ENCODE measurements at regions not wholly inside any gene's neighbourhood (a gene's known extent, or its start where the extent isn't known, plus 50 kb on each side); places are given as distances from the start of the nearest gene placed in this dataset.

- no peaks in the 10 kb centered on the region for H3K36me3 ChIP-seq (replicated peaks)
- in situ Hi-C loops (cut with HindIII; ENCODE audit: low pct_ligation_motif_present, low sequenced_read_pairs), result no loop called here
- H3K4me3 ChIP-seq (ENCODE audit: low read depth, low read length), result no peak overlapping the region
- DNase-seq, result no peak
- no peak for TF ChIP-seq CTCF (IDR thresholded peaks at IDR 0.05; ENCODE audit: low read depth, low read length, missing control alignments)
- no peak overlapping the region for H3K27ac ChIP-seq
- H3K27me3 ChIP-seq (replicated peaks), result no peaks in the 10 kb centered on the region
Observed at GRCh38 chr5:155485386-155485785, 471.8 kb downstream of the KIF4B start.

- DNase-seq, result no peak
- TF ChIP-seq CTCF (IDR thresholded peaks at IDR 0.05; ENCODE audit: low read depth, low read length, missing control alignments), result no peak
- Histone ChIP-seq H3K27ac (no peak overlapping the region), H3K4me3 (ENCODE audit: low read depth, low read length) (no peak overlapping the region), H3K36me3 (replicated peaks) (no peaks in the 10 kb centered on the region), H3K27me3 (replicated peaks) (no peaks in the 10 kb centered on the region)
- in situ Hi-C loops (cut with HindIII; ENCODE audit: low pct_ligation_motif_present, low sequenced_read_pairs), result no loop called here
Observed at GRCh38 chr5:155489949-155490348, 476.4 kb downstream of the KIF4B start.

- no peak for DNase-seq
- Histone ChIP-seq H3K36me3 (replicated peaks) (no peaks in the 10 kb centered on the region), H3K4me3 (ENCODE audit: low read depth, low read length) (no peak overlapping the region), H3K27ac (no peak overlapping the region), H3K27me3 (replicated peaks) (no peaks in the 10 kb centered on the region)
- in situ Hi-C loops (cut with HindIII; ENCODE audit: low pct_ligation_motif_present, low sequenced_read_pairs), result no loop called here
- TF ChIP-seq CTCF (IDR thresholded peaks at IDR 0.05; ENCODE audit: low read depth, low read length, missing control alignments), result no peak
Observed at GRCh38 chr5:155492191-155492590, 478.6 kb downstream of the KIF4B start.

- DNase-seq, result no peak
- TF ChIP-seq CTCF (IDR thresholded peaks at IDR 0.05; ENCODE audit: low read depth, low read length, missing control alignments), result no peak
- no peaks in the 10 kb centered on the region for H3K27me3 ChIP-seq (replicated peaks)
- H3K4me3 ChIP-seq (ENCODE audit: low read depth, low read length), result no peak overlapping the region
- no peaks in the 10 kb centered on the region for H3K36me3 ChIP-seq (replicated peaks)
- in situ Hi-C loops (cut with HindIII; ENCODE audit: low pct_ligation_motif_present, low sequenced_read_pairs), result no loop called here
- H3K27ac ChIP-seq, result no peak overlapping the region
Observed at GRCh38 chr5:155504606-155505005, 491.1 kb downstream of the KIF4B start.

DNA sequence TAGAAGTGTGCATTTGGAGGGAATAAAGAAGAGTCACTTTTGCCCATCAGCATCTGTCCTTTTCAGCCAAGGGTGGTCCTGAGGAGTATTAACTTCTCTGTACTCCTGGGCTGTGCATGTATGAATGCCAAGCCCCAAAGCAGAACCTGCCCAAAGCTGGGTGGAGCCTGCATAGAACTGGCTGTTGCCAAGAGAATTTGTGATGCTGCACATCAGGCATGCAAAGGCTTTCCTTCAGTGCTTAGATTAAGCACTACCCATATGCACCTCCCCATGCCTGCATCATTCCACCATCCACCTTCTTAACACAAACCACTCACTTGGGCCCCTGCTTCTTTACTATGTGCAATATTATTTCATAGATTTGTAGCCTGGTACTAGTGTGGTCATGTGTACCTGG lies 493.8 kb downstream of the KIF4B start:
- in situ Hi-C loops (cut with HindIII; ENCODE audit: low pct_ligation_motif_present, low sequenced_read_pairs), result no loop called here
- DNase-seq, result no peak
- Histone ChIP-seq H3K27me3 (replicated peaks) (no peaks in the 10 kb centered on the region), H3K36me3 (replicated peaks) (no peaks in the 10 kb centered on the region), H3K4me3 (ENCODE audit: low read depth, low read length) (no peak overlapping the region), H3K27ac (no peak overlapping the region)
- TF ChIP-seq CTCF (IDR thresholded peaks at IDR 0.05; ENCODE audit: low read depth, low read length, missing control alignments), result no peak

DNA sequence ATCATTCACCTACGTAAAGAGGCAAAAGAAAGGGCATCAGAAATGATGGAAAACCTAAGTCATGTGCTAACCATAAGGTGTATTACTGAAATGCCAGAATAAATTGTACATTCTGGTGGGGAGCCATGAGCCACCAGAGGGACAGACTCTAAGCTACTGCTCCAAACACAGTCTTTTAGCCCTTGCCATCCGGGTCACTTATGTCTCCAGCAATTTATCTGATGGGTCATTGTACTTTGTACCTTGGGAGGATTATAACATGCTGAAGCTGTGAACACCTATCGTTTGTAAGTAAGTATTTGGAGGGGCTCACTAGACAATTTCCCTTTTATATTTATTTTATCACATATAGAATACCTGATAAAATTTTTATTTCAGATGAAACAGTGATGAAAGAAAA lies 495.1 kb downstream of the KIF4B start:
- no peaks in the 10 kb centered on the region for H3K36me3 ChIP-seq (replicated peaks)
- TF ChIP-seq CTCF (IDR thresholded peaks at IDR 0.05; ENCODE audit: low read depth, low read length, missing control alignments), result no peak
- H3K27ac ChIP-seq, result no peak overlapping the region
- no peak overlapping the region for H3K4me3 ChIP-seq (ENCODE audit: low read depth, low read length)
- no peaks in the 10 kb centered on the region for H3K27me3 ChIP-seq (replicated peaks)
- DNase-seq, result no peak
- in situ Hi-C loops (cut with HindIII; ENCODE audit: low pct_ligation_motif_present, low sequenced_read_pairs), result no loop called here
